Central memory CD4-positive, alpha-beta T cell (primary cell): ENCODE measurements at regions not wholly inside any gene's neighbourhood (a gene's known extent, or its start where the extent isn't known, plus 50 kb on each side); places are given as distances from the start of the nearest gene placed in this dataset.

ENCODE experiments used
- DNase-seq: peaks from one replicate; pipeline ENCODE4 v3.0.0; 2022

GRCh38 chr12:132424811-132425210 is 65.1 kb upstream of the FBRSL1 start:
- no peak for DNase-seq

GRCh38 chr12:132423820-132424645 is 65.9 kb upstream of the FBRSL1 start:
- DNase-seq = no peak

DNA sequence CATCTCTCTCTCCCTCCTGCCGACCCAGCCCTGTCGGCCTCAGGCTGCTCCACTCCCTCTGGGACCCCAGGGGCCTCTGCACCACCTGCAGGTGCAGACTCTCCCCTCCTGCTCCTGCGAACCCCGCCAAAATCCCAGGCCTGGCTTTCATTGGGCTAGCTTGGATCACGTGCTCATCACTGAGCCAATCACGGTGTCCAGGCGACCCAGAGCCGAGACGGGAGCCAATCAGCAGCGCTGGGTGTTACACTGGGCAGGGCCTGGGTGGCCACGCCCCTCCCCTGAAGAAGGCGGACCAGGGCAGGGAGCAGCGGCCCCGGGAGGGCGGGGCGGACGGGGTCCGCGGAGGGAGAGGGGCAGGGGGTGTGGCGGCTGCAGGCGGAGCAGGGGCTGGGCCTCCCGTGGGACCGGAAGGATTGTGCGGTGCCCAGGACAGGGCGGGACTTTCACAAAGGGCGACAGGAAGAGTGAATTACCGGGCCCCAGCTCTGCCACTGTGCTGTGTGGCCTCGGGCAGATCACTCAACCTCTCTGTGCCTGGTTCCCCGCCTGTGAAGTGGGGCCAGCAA is 66.6 kb upstream of the FBRSL1 start:
- DNase-seq = peak; percentile 40

DNA sequence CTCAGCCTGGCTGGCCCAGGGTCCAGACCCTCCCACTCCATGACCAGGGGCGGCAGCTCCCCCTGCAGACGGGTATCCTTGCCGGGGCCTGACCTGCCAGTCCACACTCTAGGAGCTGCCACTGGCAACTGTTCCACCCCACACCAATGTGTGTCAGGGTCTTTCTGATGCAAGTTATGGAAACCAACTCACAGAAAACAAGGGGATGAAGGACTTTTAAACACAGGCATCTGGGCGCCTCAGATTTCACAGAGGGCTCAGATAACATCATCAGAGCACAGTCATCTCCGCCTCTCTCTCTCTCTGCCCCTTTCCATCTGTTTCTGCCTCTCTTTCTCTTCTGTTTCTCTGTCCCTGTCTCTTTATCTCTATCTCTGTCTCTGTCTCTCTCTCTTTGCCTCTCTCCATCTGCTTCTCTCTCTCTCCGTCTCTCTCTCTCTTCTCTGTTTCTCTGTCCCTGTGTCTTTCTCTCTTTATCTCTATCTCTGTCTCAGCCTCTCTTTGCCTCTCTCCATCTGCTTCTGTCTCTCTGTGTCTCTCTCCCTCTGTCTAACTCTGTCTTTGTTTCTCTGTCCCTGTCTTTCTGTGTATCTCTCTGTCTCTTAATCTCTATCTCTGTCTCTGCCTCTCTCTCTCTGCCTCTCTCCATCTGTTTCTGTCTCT is 67.4 kb upstream of the FBRSL1 start:
- no peak for DNase-seq

DNA sequence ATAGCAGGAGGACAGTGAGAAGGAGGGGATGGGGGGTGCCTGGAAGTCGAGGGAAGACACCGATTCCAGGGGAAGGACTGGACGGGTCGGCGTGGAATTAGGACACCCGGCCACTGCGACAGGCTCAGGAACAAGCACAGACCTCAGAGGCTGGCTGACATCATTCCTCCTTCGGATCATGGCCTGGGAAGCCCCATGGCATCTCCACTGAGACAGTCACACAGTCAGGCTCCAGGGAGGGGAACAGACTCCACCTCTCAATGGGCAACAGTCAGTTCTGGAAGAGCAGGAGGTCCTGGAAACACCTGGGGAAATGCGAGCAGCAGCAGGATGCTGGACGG is 67.9 kb upstream of the FBRSL1 start:
- DNase-seq = no peak

DNA sequence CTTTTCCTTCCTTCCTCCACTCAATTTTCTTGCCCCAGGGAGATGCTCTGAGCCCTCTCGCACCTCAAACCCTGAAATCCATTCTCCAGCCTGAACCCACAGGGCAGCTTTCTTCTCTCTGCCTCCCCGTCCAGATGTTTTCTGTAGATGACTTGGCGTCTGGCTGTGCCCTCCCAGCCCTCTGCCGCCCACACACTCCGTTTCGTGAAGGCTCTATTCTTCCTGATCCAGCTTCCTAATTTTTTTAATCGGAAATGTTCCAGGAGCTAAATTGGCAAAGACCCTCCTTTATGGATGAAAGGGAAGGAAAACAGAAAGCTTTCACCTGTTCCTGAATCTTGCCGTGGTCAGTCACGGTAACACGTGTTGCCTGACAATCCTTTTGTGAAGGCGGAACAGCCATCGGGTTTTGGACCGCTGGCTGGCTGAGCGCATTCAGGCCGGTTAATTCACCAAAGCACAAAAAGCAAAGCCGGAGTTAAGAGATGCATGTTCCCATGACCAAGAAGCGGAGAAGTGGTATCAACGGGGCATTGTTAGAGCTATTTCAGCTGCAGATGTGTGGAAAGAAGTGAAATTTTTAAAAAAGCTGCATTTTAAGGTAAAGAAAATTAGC is 70.2 kb upstream of the FBRSL1 start:
- no peak for DNase-seq

DNA sequence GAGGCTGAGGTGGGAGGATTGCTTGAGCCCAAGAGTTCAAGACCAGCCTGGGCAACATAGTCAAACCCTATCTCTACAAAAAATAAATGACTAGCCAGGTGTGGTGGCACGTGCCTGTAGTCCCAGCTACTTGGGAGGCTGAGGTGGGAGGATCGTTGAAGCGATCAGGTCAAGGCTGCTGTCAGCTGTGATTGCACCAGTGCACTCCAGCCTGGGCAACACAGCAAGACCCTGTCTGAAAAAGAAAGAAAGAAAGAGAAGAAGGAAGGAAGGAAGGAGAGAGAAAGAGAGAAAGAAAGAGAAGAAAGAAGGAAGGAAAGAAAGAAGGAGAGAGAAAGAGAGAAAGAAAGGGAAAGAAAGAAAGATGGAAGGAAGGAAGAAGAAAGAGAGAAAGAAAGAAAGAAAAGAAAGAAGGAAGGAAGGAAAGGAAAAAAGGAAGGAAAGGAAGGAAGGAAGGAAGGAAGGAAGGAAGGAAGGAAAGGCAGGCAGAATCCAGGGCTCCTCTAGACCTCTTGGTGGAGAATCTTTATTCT is 71.5 kb upstream of the FBRSL1 start:
- no peak for DNase-seq

- no peak for DNase-seq
These were observed 72.2 kb upstream of the FBRSL1 start for GRCh38 chr12:132417741-132418140.

GRCh38 chr12:132416827-132417226 is 73.1 kb upstream of the FBRSL1 start:
- DNase-seq = no peak

DNA sequence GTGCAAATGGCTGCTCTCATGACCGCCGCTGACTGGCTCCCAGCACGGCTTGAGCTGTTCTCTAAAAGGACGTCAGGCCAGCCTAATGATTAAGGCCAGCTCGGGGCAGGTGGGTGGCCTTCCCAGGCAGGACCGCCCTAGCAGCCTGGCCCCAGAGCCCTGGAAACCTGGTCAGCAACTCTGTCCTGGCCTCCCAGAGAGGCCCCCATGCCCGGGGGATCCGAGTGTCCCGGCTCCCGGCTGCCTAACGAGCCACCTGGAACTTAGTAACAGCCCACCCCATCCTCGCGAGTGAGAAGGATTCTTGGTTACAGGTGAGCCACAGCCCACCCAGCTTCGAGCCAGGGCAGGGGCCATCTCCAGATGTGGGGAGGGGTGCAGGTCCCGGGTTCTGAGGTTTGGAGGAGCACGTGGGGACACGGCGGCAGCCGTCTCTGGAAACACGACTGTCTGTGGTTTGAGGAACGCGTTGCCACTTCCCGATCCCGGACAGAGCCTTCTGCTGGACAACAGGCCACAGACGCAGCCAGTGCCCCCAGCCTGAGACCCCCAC is 73.8 kb upstream of the FBRSL1 start:
- no peak for DNase-seq

- DNase-seq = no peak
These were observed 74.4 kb upstream of the FBRSL1 start for GRCh38 chr12:132415327-132416120.

DNA sequence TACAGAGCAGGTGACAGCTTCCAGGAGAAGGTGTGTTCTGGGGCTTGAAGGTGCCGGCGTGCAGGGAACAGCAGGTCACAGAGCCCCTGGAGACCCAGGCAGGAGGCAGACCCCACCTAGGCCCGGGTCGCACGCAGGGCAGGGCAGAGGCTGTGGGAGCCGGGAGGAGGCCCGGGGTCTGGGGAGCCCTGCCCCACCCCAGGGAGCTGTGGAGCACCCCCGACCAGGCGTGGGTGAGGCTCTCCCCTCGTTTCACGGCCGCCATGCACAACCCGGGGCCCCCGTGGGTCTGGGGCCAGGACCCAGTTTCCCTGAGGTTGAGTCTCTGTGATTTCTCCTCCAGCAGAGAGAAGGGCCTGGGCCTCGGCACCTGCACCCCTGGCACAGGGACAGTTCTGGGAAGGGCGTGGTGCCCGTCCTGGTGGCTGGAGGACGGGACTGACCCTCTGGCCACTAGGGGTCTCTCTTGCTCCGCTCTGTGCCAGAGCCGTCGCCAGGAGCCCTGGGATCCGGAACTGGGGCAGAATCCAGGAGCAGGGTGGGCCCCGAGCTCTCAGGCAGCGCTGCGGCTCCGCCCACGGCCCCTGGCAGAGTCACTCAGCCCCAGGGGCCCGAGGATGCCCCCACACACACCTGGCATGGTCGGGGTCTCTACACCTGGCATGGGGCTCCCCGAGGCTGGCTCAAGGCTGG is 75.2 kb upstream of the FBRSL1 start:
- peak; percentile 70 for DNase-seq

GRCh38 chr12:132413931-132414588 is 75.9 kb upstream of the FBRSL1 start:
- no peak for DNase-seq

DNA sequence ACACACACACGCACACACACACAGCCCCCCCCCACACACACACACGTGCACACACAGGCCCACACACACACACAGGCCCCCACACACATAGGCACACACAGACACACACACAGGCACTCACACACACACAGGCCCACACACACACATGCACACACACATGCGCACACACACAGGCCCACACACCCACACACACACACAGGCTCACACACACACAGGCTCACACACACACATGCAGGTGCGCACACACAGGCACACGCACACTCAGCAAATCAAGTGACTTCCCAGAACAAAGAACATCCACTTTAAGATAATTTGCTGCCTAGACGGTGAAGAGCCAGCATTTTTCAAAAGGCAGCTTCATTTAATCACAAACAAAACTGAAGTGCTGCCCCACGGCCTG is 78.5 kb upstream of the FBRSL1 start:
- no peak for DNase-seq

GRCh38 chr12:132410849-132411248 is 79.1 kb upstream of the FBRSL1 start:
- DNase-seq = no peak

DNA sequence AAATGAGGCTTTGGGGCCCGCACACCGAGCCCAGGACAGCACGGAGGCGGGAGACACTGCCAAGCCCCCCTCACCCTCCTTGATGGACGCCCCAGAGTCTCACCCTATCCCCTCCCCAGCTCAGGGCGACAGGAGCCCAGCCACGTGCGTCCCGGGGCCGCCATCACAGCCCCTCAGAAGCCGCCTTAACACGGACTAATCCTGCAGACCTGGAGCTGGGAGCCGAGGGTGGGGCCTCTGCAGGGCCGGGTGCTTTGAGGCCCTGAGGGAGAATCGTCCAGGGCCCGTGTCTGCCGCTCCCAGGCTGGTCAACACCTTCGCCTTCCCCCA is 79.7 kb upstream of the FBRSL1 start:
- DNase-seq = no peak

GRCh38 chr12:132409495-132410295 is 80.3 kb upstream of the FBRSL1 start:
- DNase-seq = no peak

DNA sequence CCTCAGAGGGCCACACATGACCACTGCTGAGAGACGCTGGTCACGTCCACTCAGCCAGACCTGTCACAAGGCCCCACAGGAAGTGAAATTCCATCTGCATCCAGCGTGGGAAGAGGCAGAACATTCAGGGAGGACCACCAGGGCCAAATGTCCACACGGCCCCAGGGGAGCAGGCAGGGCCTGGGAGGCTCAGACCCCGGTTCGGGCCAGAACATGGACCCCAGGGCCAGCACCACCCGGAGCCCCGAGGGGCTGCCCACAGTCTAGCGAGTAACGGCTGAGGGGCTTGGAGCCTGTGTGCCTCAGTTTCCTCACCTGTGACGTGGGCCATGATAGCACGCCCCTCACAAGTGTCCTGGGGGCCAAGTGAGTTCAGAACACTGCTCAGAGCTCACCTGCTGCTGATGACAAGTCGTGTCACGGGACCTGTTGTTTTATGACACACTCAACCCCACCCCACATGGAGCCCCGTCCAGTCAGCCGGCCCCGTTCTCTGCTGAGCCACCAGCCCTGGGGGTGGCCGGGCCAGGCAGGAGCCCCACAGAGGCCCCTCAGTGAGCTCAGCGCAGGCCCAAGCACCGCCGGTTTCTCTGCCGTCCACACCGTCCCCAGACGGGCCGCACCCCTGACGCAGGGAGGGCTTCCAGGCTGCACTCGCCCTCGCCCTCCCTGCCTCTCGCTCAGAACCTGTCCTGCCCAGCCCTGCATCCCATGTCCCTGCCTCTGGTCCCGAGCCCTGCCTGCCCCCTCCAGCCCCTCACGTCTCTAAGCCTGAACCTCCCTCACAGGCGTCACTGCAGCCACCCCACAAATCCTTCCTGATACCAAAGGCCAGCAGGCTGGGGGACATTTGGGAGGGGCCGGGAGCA is 79.5 kb upstream of the GALNT9 start:
- no peak for DNase-seq

DNA sequence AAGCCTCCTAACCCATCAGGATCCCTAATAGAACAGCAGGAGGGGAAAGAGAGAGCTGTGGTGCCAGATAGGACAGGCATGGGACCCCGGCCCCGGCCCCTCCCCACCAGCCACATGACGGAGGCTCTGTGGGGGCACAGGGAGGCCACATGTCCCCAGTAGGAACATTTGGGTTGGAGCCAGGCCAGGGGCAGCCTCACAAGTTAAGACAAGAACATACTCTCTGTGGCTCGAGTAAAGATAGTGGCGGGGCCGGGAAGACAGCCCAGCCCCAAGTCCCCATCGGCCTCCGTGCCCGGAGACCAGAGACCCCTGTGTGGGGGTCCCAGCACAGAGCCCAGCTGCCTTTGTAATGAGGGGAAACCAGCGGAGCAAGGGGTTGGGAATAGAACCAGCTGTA is 78.6 kb upstream of the GALNT9 start:
- no peak for DNase-seq
